Epithelial cell of esophagus (primary cell): ENCODE measurements at regions not wholly inside any gene's neighbourhood (a gene's known extent, or its start where the extent isn't known, plus 50 kb on each side); places are given as distances from the start of the nearest gene placed in this dataset.
A peak's percentile ranks its signal among the peaks of the same experiment; 100 is the strongest.

Source experiments
- DNase-seq: peaks from one replicate; pipeline ENCODE4 v3.0.0; 2010; ENCODE audit warnings: low read depth
- H3K4me3 ChIP-seq: 2 replicates; pipeline ENCODE4 v1.5.1; 2011; ENCODE audit warnings: mild to moderate bottlenecking, low read length, control low read depth
- CTCF ChIP-seq: IDR thresholded peaks from 2 replicates; pipeline ENCODE4 v1.5.1; 2011; ENCODE audit warnings: low read depth, mild to moderate bottlenecking, low read length, control low read depth, inconsistent platforms; ENCODE audit not compliant: insufficient read depth; ENCODE audit errors: missing control alignments

DNA sequence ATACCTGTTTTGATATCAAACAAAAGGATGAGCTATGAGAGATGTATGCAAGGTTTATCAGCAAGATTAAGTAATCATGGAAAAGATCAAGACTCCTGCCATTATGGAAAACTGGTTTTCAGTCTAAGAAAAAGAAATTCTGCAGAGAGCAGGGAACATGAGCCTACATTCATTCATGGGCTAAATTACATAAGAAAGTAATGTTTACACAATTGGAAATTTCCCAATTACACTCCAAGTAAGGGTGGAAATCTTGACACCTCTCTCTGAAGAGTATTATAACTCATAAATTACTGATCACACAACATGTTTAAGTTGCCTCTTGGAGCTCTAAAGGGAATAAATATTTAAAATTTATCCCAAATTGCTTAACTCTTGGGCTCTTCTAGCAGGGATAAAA lies 206.2 kb downstream of the SLC6A15 start:
- DNase-seq = peak; percentile 3
- H3K4me3 ChIP-seq = no peak overlapping the region
- no peak for TF ChIP-seq CTCF

- no peak for DNase-seq
- no peak for TF ChIP-seq CTCF
- H3K4me3 ChIP-seq = no peak overlapping the region
Observed at GRCh38 chr12:84704856-84705255, 207.7 kb downstream of the SLC6A15 start.

- peak; percentile 32 for DNase-seq
- H3K4me3 ChIP-seq = no peak overlapping the region
- TF ChIP-seq CTCF = no peak
Observed at GRCh38 chr12:84702001-84702400, 210.6 kb downstream of the SLC6A15 start.

DNA sequence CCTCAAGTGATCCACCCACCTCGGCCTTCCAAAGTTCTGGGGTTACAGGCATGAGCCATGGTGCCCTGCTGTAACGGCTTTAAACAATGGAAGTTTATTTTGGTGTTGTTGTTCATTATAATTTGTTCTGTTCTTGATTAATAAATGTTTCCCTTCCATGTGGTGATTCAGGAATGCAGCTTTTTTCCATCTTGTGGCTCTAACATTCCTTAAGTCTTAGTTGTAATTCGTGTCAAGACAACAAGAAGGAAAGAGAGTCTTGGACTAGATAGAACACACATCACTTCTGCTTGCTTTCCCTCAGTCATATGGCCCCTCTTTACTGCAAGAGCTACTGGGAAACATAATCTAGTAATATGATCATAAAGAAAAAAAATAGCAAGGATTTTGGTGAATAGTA lies 211.6 kb downstream of the SLC6A15 start:
- no peak for TF ChIP-seq CTCF
- H3K4me3 ChIP-seq = no peak overlapping the region
- DNase-seq = peak; percentile 2

DNA sequence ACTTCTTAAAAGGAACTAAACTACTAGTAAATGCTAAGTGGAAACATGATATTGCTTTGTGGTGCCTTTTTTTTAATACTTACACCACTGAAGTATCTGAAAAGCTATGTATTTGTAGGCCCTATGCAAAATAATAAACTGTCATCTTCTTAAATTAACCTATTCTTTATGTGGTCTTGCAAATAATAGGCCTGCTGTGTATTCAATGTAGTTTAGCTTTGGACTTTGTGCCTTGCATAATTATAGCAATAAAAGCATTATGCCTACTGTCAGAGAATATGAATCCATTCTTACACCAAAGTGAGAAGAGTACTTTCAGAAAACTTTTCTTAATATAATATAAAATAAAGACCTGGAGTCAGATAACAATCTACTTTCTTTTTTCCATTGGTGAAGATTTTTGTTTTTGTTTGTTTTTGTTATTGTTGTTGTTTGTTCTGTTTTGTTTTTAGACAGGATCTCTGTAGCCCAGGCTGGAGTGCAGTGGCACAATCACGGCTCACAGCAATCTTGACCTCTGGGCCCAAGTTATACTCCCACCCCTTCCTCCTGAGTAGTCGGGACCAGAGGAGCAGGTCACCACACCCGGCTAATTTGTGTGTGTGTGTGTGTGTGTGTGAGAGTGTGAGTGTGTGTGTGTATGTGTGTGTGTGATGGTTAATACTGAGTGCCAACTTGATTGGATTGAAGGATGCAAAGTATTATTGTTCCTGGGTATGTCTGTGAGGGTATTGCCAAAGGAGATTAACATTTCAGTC lies 213.8 kb downstream of the SLC6A15 start:
- no peak for DNase-seq
- TF ChIP-seq CTCF = no peak
- no peak overlapping the region for H3K4me3 ChIP-seq

- no peak for DNase-seq
- no peak for TF ChIP-seq CTCF
- no peak overlapping the region for H3K4me3 ChIP-seq
Observed at GRCh38 chr12:84696908-84697540, 215.6 kb downstream of the SLC6A15 start.
